ENCODE measurements at regions not wholly inside any gene's neighbourhood (a gene's known extent, or its start where the extent isn't known, plus 50 kb on each side); places are given as distances from the start of the nearest gene placed in this dataset.

DNA sequence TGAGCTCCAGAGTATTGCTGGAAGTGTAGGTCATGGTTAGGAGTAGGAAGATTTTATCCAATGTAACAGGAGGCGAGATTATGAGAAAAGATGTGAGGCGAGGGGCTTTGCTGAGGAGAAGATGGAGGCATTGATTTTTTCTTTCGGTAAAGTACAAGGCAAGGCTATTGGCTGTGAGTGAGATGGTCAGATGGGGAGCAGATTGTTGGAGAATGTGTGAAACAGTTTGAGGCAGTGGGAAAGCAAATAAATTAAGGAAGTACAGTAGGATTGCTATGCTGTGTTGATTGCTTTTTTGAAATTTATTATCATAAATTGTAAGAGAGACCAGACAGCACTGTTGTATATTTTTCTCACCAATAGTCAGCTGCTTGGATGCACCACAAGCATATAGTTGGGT lies 173.3 kb downstream of the KCNE4 start:
- intact Hi-C loops (cut with micrococcal nuclease) = no loop called here
- H3K4me3 Mint-ChIP-seq = no peak overlapping the region
- H3K27ac Mint-ChIP-seq = no peak overlapping the region

GRCh38 chr2:223226264-223226663 lies 174.3 kb downstream of the KCNE4 start:
- Mint-ChIP-seq H3K27ac (no peak overlapping the region), H3K36me3 (ENCODE audit: low read depth) (no peaks in the 10 kb centered on the region), H3K4me1 (ENCODE audit: low read depth) (no peaks in the 10 kb centered on the region), H3K4me3 (no peak overlapping the region), H3K9me3 (no peaks in the 10 kb centered on the region), H3K27me3 (no peaks in the 10 kb centered on the region)
- intact Hi-C loops (cut with micrococcal nuclease) = no loop called here

More for the DNA sequence above, 173.3 kb downstream of the KCNE4 start:
- no peaks in the 10 kb centered on the region for H3K4me1 Mint-ChIP-seq (ENCODE audit: low read depth)
- H3K27me3 Mint-ChIP-seq = no peaks in the 10 kb centered on the region
- no peaks in the 10 kb centered on the region for H3K36me3 Mint-ChIP-seq (ENCODE audit: low read depth)
- no peaks in the 10 kb centered on the region for H3K9me3 Mint-ChIP-seq

GRCh38 chr2:223227338-223227737 lies 175.3 kb downstream of the KCNE4 start:
- no peak overlapping the region for H3K27ac Mint-ChIP-seq
- intact Hi-C loops (cut with micrococcal nuclease) = no loop called here
- H3K4me1 Mint-ChIP-seq (ENCODE audit: low read depth) = no peaks in the 10 kb centered on the region
- no peaks in the 10 kb centered on the region for H3K9me3 Mint-ChIP-seq
- no peaks in the 10 kb centered on the region for H3K27me3 Mint-ChIP-seq
- no peak overlapping the region for H3K4me3 Mint-ChIP-seq
- no peaks in the 10 kb centered on the region for H3K36me3 Mint-ChIP-seq (ENCODE audit: low read depth)

GRCh38 chr2:223228871-223229270 lies 176.9 kb downstream of the KCNE4 start:
- Mint-ChIP-seq H3K36me3 (ENCODE audit: low read depth) (no peaks in the 10 kb centered on the region), H3K27ac (no peak overlapping the region), H3K9me3 (no peaks in the 10 kb centered on the region), H3K27me3 (no peaks in the 10 kb centered on the region), H3K4me3 (no peak overlapping the region), H3K4me1 (ENCODE audit: low read depth) (no peaks in the 10 kb centered on the region)
- intact Hi-C loops (cut with micrococcal nuclease) = no loop called here

GRCh38 chr2:223230352-223230751 lies 178.4 kb downstream of the KCNE4 start:
- no peaks in the 10 kb centered on the region for H3K9me3 Mint-ChIP-seq

GRCh38 chr2:223232285-223232684 lies 180.3 kb downstream of the KCNE4 start:
- H3K36me3 Mint-ChIP-seq (ENCODE audit: low read depth) = no peaks in the 10 kb centered on the region
- no peaks in the 10 kb centered on the region for H3K27me3 Mint-ChIP-seq
- H3K4me3 Mint-ChIP-seq = no peak overlapping the region
- intact Hi-C loops (cut with micrococcal nuclease) = no loop called here
- H3K27ac Mint-ChIP-seq = no peak overlapping the region
- H3K4me1 Mint-ChIP-seq (ENCODE audit: low read depth) = no peaks in the 10 kb centered on the region
- no peaks in the 10 kb centered on the region for H3K9me3 Mint-ChIP-seq

More at GRCh38 chr2:223230352-223230751, 178.4 kb downstream of the KCNE4 start:
- H3K27ac Mint-ChIP-seq = no peak overlapping the region
- intact Hi-C loops (cut with micrococcal nuclease) = no loop called here
- no peaks in the 10 kb centered on the region for H3K27me3 Mint-ChIP-seq
- no peaks in the 10 kb centered on the region for H3K36me3 Mint-ChIP-seq (ENCODE audit: low read depth)
- H3K4me1 Mint-ChIP-seq (ENCODE audit: low read depth) = no peaks in the 10 kb centered on the region
- H3K4me3 Mint-ChIP-seq = no peak overlapping the region

DNA sequence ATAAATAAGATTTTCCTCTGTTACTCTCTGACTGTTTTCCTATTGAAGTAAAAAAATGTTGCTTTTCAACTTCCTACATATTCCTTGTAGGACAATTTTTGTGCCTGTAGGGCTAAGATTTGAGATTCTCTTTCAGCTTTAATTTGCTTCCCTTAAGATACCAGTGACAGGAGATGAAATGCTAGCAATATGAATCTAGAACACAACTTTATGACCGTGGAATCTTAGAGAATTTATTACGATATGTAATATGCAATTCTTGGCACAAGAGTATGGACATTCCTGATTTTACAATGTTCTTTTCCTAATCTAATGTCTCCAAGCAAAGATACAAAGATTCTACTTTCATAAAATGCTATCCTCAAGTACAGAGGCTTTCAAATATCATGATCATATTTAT lies 180.9 kb downstream of the KCNE4 start:
- Mint-ChIP-seq H3K4me1 (ENCODE audit: low read depth) (no peaks in the 10 kb centered on the region), H3K27me3 (no peaks in the 10 kb centered on the region)
- intact Hi-C loops (cut with micrococcal nuclease) = no loop called here

DNA sequence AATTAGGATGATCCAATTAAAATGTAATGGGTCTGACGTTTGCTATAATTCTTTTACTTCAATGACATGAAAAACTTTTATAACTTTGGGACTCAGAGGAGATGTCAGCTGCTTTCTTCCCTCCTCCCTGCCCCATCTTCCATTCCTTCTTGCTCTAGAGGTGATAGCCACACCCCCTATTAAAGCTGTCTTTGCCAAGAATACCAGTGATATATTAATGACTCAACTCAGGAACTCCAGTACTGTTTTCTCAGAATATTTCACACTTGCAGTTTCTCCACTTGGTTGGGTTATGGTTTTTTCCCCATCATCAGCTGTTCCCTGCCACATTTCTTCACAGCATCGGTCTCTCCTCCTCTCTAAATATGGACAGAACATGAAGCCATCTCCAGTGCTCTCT lies 184.0 kb downstream of the KCNE4 start:
- no peak overlapping the region for H3K4me3 Mint-ChIP-seq
- H3K27me3 Mint-ChIP-seq = no peaks in the 10 kb centered on the region
- intact Hi-C loops (cut with micrococcal nuclease) = no loop called here
- H3K27ac Mint-ChIP-seq = no peak overlapping the region
- H3K36me3 Mint-ChIP-seq (ENCODE audit: low read depth) = no peaks in the 10 kb centered on the region
- H3K4me1 Mint-ChIP-seq (ENCODE audit: low read depth) = no peaks in the 10 kb centered on the region
- H3K9me3 Mint-ChIP-seq = no peaks in the 10 kb centered on the region

More for the DNA sequence above, 180.9 kb downstream of the KCNE4 start:
- Mint-ChIP-seq H3K27ac (no peak overlapping the region), H3K9me3 (no peaks in the 10 kb centered on the region), H3K4me3 (no peak overlapping the region), H3K36me3 (ENCODE audit: low read depth) (no peaks in the 10 kb centered on the region)

GRCh38 chr2:223238301-223238700 lies 186.3 kb downstream of the KCNE4 start:
- no peak overlapping the region for H3K27ac Mint-ChIP-seq
- intact Hi-C loops (cut with micrococcal nuclease) = no loop called here
- H3K36me3 Mint-ChIP-seq (ENCODE audit: low read depth) = no peaks in the 10 kb centered on the region
- no peaks in the 10 kb centered on the region for H3K9me3 Mint-ChIP-seq
- H3K4me1 Mint-ChIP-seq (ENCODE audit: low read depth) = no peaks in the 10 kb centered on the region
- no peak overlapping the region for H3K4me3 Mint-ChIP-seq
- H3K27me3 Mint-ChIP-seq = no peaks in the 10 kb centered on the region

GRCh38 chr2:223243233-223243632 lies 191.2 kb downstream of the KCNE4 start:
- H3K36me3 Mint-ChIP-seq (ENCODE audit: low read depth) = no peaks in the 10 kb centered on the region

DNA sequence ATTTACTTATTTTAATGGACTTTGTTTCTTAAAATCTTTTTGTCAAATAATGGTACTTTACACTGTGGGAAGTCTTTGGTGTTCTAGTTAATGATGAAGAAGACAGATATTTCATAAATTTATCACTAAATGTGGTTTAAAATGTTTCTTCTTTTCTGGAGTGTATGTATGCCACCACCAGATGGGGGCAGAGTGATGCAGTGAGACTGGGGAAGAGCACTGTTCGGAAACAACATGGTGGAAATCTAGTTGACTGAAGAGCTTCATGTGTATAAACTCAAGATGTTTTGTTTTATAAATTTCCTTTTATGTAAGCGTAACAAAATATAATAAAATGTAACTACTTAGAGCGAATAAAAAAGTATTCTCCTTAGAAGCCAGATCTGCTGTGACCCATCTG lies 195.1 kb downstream of the KCNE4 start:
- Mint-ChIP-seq H3K36me3 (ENCODE audit: low read depth) (no peaks in the 10 kb centered on the region), H3K4me3 (no peak overlapping the region), H3K9me3 (no peaks in the 10 kb centered on the region), H3K4me1 (ENCODE audit: low read depth) (no peaks in the 10 kb centered on the region), H3K27ac (no peak overlapping the region), H3K27me3 (no peaks in the 10 kb centered on the region)
- intact Hi-C loops (cut with micrococcal nuclease) = no loop called here

More at GRCh38 chr2:223243233-223243632, 191.2 kb downstream of the KCNE4 start:
- H3K27ac Mint-ChIP-seq = no peak overlapping the region
- no peaks in the 10 kb centered on the region for H3K27me3 Mint-ChIP-seq
- intact Hi-C loops (cut with micrococcal nuclease) = no loop called here
- no peak overlapping the region for H3K4me3 Mint-ChIP-seq
- no peaks in the 10 kb centered on the region for H3K9me3 Mint-ChIP-seq
- H3K4me1 Mint-ChIP-seq (ENCODE audit: low read depth) = no peaks in the 10 kb centered on the region

- no peaks in the 10 kb centered on the region for H3K4me1 Mint-ChIP-seq (ENCODE audit: low read depth)
- H3K27me3 Mint-ChIP-seq = no peaks in the 10 kb centered on the region
- H3K27ac Mint-ChIP-seq = no peak overlapping the region
- intact Hi-C loops (cut with micrococcal nuclease) = no loop called here
- no peaks in the 10 kb centered on the region for H3K9me3 Mint-ChIP-seq
- H3K36me3 Mint-ChIP-seq (ENCODE audit: low read depth) = no peaks in the 10 kb centered on the region
- no peak overlapping the region for H3K4me3 Mint-ChIP-seq
Observed at GRCh38 chr2:223251656-223252229, 199.8 kb downstream of the KCNE4 start.

DNA sequence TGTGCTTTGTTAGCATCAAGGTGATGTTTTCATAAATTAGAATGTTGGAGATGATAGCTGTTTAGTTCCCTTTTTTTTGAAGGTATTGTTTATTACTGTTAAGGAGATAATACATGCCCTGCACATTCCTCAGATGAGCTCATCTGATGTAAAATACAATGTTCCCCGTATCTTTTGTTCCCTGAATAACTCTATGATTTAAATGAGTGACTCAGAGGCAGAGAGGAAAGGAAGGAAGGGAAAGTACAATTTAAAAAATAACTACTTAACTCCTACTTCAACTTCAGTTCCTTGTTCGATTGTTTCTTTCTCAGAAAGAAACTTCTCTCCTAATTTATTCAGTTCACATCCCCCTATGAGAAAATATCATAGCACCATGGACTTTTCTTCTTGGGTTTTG lies 208.7 kb downstream of the KCNE4 start:
- Mint-ChIP-seq H3K9me3 (peaks cover 15% of the 10 kb centered on the region), H3K4me1 (ENCODE audit: low read depth) (no peaks in the 10 kb centered on the region), H3K36me3 (ENCODE audit: low read depth) (no peaks in the 10 kb centered on the region), H3K4me3 (no peak overlapping the region), H3K27me3 (no peaks in the 10 kb centered on the region), H3K27ac (no peak overlapping the region)
- intact Hi-C loops (cut with micrococcal nuclease) = no loop called here

GRCh38 chr2:223262946-223263345 lies 211.0 kb downstream of the KCNE4 start:
- H3K4me1 Mint-ChIP-seq (ENCODE audit: low read depth) = no peaks in the 10 kb centered on the region
- H3K36me3 Mint-ChIP-seq (ENCODE audit: low read depth) = no peaks in the 10 kb centered on the region
- H3K27me3 Mint-ChIP-seq = no peaks in the 10 kb centered on the region
- intact Hi-C loops (cut with micrococcal nuclease) = no loop called here
- H3K27ac Mint-ChIP-seq = no peak overlapping the region
- H3K4me3 Mint-ChIP-seq = no peak overlapping the region
- peaks cover 5% of the 10 kb centered on the region for H3K9me3 Mint-ChIP-seq

DNA sequence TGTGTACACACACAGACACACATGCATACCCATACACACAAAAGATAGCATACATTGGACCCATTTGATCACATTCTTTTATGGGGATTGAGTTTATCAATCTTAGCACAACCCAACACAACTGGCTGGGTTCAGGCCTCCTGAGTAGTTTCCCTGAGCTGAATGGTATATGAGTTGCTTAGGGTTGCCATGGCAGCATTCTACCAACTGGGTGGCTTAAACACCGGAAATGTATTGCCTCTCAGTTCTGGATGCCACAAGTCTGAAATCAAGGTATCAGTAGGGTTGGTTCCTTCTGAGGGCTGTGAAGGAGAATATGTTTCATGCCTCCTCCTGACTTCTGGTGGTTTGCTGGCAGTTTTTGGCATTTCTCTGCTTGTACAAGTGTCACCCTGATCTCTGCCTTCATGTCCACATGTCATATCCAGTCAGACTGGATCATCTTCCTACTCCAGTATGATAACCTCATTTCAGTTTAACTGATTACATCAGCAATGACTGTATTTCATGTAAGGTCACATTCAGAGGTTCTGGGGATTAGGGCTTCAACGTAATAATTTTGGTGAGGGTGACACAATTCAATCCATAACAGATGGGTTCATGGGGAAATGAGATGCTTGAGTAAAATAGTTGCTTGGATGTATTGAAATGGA lies 212.7 kb downstream of the KCNE4 start:
- intact Hi-C loops (cut with micrococcal nuclease) = no loop called here
- H3K9me3 Mint-ChIP-seq = no peaks in the 10 kb centered on the region
- H3K36me3 Mint-ChIP-seq (ENCODE audit: low read depth) = no peaks in the 10 kb centered on the region
- H3K4me3 Mint-ChIP-seq = no peak overlapping the region
- no peak overlapping the region for H3K27ac Mint-ChIP-seq
- no peaks in the 10 kb centered on the region for H3K4me1 Mint-ChIP-seq (ENCODE audit: low read depth)
- H3K27me3 Mint-ChIP-seq = no peaks in the 10 kb centered on the region
